ENCODE measurements at regions not wholly inside any gene's neighbourhood (a gene's known extent, or its start where the extent isn't known, plus 50 kb on each side); places are given as distances from the start of the nearest gene placed in this dataset.

- DNase-seq (ENCODE audit: low read depth) = no peak
- H3K4me3 ChIP-seq (ENCODE audit: low read length) = no peak overlapping the region
- no peak for TF ChIP-seq CTCF (IDR thresholded peaks at IDR 0.05; ENCODE audit: insufficient read depth, low read depth, low read length, missing control alignments)
These were observed 361.7 kb downstream of the INSC start for GRCh38 chr11:15476371-15476917.

GRCh38 chr11:15481871-15482270 is 367.1 kb downstream of the INSC start:
- no peak overlapping the region for H3K4me3 ChIP-seq (ENCODE audit: low read length)
- TF ChIP-seq CTCF (IDR thresholded peaks at IDR 0.05; ENCODE audit: insufficient read depth, low read depth, low read length, missing control alignments) = no peak
- DNase-seq (ENCODE audit: low read depth) = no peak

GRCh38 chr11:15483205-15483604 is 368.5 kb downstream of the INSC start:
- DNase-seq (ENCODE audit: low read depth) = no peak
- TF ChIP-seq CTCF (IDR thresholded peaks at IDR 0.05; ENCODE audit: insufficient read depth, low read depth, low read length, missing control alignments) = no peak
- H3K4me3 ChIP-seq (ENCODE audit: low read length) = no peak overlapping the region

- TF ChIP-seq CTCF (IDR thresholded peaks at IDR 0.05; ENCODE audit: insufficient read depth, low read depth, low read length, missing control alignments) = no peak
- no peak for DNase-seq (ENCODE audit: low read depth)
- no peak overlapping the region for H3K4me3 ChIP-seq (ENCODE audit: low read length)
These were observed 369.7 kb downstream of the INSC start for GRCh38 chr11:15484398-15484797.

GRCh38 chr11:15485432-15485831 is 370.7 kb downstream of the INSC start:
- no peak overlapping the region for H3K4me3 ChIP-seq (ENCODE audit: low read length)
- no peak for DNase-seq (ENCODE audit: low read depth)
- TF ChIP-seq CTCF (IDR thresholded peaks at IDR 0.05; ENCODE audit: insufficient read depth, low read depth, low read length, missing control alignments) = no peak

- no peak for DNase-seq (ENCODE audit: low read depth)
- TF ChIP-seq CTCF (IDR thresholded peaks at IDR 0.05; ENCODE audit: insufficient read depth, low read depth, low read length, missing control alignments) = no peak
- no peak overlapping the region for H3K4me3 ChIP-seq (ENCODE audit: low read length)
These were observed 374.6 kb downstream of the INSC start for GRCh38 chr11:15489281-15489680.

- TF ChIP-seq CTCF (IDR thresholded peaks at IDR 0.05; ENCODE audit: insufficient read depth, low read depth, low read length, missing control alignments) = no peak
- no peak for DNase-seq (ENCODE audit: low read depth)
These were observed 375.8 kb downstream of the INSC start for GRCh38 chr11:15490535-15490934.

More at GRCh38 chr11:15490535-15490934, 375.8 kb downstream of the INSC start:
- no peak overlapping the region for H3K4me3 ChIP-seq (ENCODE audit: low read length)

Data from epithelial cell of esophagus (primary cell).